ENCODE measurements at regions not wholly inside any gene's neighbourhood (a gene's known extent, or its start where the extent isn't known, plus 50 kb on each side); places are given as distances from the start of the nearest gene placed in this dataset.

GRCh38 chr7:42407021-42407710 is 170.2 kb upstream of the GLI3 start:
- no peak for TF ChIP-seq CTCF (IDR thresholded peaks at IDR 0.05 in 4 of 5, conservative IDR thresholded peaks at IDR 0.05 in 1 of 5)
- no peak for TF ChIP-seq POLR2A (IDR thresholded peaks at IDR 0.05)

All from gastrocnemius medialis (tissue), 4 donors.